ENCODE measurements at regions not wholly inside any gene's neighbourhood (a gene's known extent, or its start where the extent isn't known, plus 50 kb on each side); places are given as distances from the start of the nearest gene placed in this dataset.

DNA sequence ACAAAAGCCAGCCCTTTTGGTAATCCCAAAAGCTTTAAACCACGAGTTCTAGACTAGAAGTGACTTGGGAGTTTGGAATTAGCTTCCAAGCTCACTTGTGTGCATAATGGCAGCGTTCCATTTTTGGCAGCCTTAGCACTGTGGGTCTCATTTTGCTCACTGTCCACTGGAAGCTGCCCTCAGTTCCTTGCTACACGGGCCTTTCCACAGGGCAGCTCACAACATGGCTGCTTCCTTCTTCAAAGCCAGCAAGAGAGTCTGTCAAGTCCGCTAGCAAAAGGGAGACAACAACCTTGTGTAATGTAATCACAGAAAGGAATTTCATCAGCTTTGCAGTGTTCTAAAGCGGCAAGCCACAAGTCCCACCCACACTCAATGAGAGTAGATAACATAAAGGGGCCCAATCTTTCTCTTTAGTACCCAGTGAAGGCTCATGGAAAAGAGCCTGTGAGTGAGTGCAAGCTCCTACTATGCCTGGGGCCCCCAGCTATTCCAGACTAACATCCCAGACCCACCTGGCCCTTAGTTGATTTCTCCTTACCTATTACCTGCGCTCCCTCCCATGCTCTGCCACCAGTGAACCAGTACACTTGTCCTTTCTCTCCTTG, 168.5 kb upstream of the FOXN2 start:
- DNase-seq = no peak

GRCh38 chr2:48146552-48146951, 167.9 kb upstream of the FOXN2 start:
- DNase-seq = no peak

DNA sequence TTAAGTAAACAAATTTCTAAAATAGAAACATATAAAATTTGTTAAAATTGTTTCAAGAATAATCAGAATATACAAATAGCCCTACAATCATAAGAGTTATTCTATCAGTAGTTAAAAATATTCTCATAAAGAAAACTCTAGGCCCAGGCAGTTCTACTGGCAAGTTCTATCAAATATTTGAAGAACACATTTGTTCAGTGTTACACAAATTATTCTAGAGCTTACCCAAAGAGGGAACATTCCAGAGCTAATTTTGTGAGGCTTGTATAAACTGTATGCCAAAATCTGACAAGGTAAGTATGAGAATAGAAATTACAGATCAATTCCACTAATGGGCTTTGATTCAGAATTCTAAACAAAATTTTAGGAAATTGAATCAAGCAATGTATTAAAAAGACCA, 166.8 kb upstream of the FOXN2 start:
- no peak for DNase-seq

DNA sequence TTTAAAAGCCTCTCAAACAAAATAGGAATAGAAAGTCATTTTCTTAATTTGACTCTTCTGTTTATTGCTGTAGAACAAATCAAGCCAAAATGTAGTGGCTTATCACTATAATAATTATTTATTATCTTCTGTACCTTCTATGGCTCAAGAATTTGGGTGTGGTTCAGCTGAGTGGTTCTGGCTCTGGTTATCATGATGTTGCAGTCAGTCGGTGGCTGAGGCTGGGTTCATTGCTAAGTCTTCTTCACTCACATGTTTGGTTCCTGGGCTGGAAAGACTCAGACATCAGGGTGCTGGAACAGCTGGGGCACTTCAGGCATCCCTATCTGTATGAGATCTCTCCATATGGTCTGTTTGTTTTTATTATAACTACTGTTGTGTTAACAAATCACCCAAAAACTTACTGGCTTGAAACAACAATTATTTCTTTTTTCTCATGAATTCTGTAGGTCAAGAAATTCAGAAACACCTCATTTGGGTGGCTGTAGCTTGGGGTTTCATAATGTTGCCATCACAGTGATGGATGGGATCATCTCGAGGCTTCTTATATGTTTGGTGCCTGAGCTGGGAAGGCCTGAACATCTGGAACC, 165.5 kb upstream of the FOXN2 start:
- DNase-seq = no peak

DNA sequence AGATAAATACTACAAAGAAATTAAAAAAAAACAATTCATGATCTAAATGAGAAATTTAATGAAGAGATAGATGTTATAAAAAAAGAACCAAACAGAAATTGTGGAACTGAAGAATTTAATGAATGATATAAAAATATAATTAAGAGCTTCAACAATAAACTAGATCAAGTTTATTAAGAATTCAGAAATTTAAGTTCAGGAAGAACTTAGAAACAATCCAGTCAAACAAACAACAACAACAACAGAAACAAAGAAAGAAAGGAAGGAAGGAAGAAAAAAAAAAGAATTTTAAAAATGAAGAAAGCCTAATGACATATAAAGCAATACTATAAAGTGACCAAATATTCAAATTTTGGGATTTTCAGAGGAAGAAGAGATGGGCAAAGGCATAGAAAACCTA, 157.3 kb upstream of the FOXN2 start:
- no peak for DNase-seq

- DNase-seq = no peak
Measured at GRCh38 chr2:48161628-48162027, 152.9 kb upstream of the FOXN2 start.

GRCh38 chr2:48162742-48163141, 151.7 kb upstream of the FOXN2 start:
- no peak for DNase-seq

DNA sequence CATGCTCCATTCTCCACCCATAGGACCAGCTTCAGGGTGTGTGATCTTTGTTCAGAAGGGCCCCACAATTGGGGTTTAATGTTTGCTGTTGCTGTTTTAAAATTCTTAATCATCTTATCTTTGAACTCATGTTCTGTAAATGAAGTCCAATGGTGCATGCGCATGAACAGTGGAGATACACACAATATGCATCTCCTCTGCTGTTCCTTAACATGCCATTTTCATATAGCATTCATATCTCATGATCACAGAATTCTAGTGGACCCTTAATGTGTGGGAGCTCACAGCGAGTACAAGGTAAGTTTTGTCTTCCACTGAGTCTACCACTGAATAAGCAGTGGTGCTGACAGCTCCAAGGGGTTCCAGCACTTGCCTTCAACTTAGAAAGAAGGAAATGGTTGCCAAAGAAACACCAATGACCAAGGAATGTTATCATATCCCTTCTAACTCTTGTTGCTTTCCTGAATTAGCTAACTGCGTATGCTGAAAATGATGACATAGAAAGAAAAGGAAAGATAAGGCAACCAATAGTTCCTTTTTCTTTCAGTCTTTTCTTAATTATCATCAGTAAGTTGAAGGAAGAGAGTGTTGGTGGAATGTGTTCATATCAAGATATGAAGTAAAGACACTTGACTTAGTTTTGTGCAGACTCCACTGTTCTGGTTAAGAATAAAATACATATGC, 149.3 kb upstream of the FOXN2 start:
- DNase-seq = no peak

- DNase-seq = no peak
Measured at GRCh38 chr2:48169141-48169592, 145.3 kb upstream of the FOXN2 start.

GRCh38 chr2:48170281-48170680, 144.2 kb upstream of the FOXN2 start:
- DNase-seq = no peak

GRCh38 chr2:48173141-48173540, 141.3 kb upstream of the FOXN2 start:
- DNase-seq = no peak

- no peak for DNase-seq
Measured at GRCh38 chr2:48174503-48174902, 140.0 kb upstream of the FOXN2 start.

GRCh38 chr2:48175254-48175653, 139.2 kb upstream of the FOXN2 start:
- no peak for DNase-seq

DNA sequence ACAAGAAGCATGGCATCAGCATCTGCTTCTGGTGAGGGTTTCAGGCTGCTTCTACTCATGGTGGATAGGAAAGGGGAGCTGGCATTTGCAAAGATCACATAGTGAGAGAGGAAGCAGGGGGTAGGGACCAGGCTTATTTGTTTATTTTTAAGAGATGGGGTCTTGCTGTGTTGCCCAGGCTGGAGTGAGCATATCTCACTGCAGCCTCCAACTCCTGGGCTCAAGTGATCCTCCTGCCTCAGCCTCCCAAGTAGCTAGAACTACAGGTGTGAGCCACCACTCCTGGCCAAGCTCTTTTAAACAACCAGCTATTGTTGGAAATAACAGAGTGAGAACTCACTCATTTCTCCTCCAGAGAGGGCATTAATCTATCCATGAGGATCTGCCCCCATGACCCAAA, 138.8 kb upstream of the FOXN2 start:
- no peak for DNase-seq

DNA sequence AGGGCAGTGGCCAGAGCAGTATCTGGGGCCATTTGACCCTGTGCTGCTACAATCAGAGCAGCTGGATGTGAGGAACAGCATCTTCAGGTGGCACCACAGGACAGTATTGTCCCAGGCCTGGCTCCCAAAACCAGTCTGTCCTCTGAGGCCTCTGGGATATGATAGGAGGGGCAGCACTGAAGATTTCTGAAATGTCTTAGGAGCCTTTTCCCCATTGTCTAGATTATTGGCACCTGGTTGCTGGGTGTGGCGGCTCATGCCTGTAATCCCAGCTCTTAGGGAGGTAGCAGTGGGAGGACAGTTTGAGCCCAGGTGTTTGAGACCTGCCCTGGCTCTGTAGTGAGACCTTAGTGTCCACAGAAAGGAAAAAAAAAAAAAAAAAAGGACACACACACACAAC, 137.6 kb upstream of the FOXN2 start:
- DNase-seq = no peak

DNA sequence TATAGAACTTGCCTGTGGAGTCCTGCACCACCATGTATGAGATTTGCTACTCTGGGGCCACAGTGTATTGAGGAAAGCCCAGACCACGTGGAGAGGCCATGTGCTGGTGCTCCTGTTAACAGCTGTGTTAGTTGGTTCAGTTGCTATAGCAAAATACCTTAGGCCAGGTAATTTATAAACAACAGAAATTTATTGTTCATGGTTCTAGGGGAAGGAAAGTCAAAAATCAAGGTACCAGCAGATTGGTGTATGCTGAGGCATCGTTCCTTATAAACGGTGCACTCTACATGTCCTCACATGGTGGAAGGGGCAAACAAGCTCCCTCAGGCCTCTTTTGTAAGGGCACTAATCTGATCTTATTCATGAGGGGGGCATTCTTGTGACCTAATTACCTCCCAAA, 135.9 kb upstream of the FOXN2 start:
- no peak for DNase-seq

GRCh38 chr2:48180557-48180956, 133.9 kb upstream of the FOXN2 start:
- DNase-seq = no peak

DNA sequence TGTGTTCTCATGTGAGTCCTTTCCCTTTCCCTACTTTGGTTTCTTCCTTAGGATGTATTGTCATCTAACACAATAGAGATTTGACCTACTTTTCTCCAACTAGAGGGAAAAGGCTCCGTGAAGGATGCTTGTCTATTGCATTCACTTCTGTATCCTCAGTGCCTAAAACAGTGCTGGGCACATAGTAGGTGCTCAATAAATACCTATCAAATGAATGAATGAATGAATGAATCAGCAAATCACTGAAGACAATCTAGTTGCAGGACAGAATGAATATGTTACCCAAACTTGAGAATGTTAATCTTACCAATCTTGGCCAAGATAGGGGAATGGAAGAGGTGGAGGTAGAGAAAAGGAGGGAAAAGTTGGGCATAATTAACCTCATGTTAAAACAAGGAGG, 131.2 kb upstream of the FOXN2 start:
- no peak for DNase-seq

DNA sequence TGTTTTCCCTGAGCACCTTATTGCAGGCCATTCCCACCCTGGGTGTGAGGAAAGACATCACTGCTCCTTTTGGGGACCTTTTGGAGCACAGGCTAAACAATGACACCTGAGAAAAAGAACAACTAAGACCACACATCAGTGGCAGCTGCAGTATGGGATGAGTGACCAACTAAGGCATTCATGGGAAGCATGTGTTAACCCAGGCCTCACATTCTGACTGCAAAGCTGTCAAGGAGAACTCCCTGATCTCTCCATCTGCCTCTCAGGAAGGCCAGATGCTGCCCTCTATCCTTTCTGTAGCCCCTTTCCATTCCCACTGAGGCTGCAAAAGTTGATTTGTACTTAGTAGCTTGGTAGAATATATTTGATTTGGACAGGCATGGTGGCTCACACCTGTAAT, 130.5 kb upstream of the FOXN2 start:
- DNase-seq = no peak

- no peak for DNase-seq
Measured at GRCh38 chr2:48187503-48187902, 127.0 kb upstream of the FOXN2 start.

- DNase-seq = no peak
Measured at GRCh38 chr2:48189552-48190228, 124.8 kb upstream of the FOXN2 start.

DNA sequence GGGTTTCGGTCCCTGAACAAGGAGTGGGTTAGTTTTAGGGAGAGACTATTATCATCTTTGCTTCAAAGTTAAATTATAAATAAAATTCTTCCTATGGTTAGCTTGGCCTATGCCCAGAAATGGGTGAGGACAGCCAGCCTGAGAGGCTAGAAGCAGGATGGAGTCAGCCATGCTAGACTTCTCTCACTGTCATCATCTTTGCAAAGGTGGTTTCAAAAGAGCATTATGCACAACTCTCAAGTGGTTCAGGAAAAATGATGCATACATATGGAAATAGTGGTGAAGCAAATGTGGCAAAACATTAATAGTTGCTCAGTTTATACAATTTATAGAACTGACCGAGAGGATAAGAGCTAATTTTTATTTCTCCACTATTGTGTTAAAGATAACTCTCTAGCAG, 124.3 kb upstream of the FOXN2 start:
- no peak for DNase-seq

GRCh38 chr2:48194641-48195040, 119.8 kb upstream of the FOXN2 start:
- no peak for DNase-seq

DNA sequence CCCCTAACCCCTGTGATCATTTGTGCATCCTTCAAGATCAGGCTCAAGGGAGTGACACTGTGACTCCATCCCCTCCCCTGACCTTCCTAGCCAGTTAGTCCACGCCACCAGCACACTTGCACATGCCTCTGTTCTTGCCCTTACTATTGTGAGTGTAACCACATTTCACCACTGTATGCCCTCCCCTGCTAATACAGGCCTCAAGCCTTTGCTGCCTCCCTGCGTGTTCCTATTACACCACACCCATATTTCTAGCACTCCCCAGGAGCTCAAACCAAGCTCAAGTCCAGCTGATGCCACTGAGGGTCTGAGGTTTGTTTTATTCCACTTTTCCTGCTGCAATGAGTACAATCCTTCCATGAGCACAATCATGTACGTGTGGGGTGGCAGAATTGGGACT, 119.3 kb upstream of the FOXN2 start:
- DNase-seq = no peak
